Heart right ventricle (tissue), 16 donors: ENCODE measurements at regions not wholly inside any gene's neighbourhood (a gene's known extent, or its start where the extent isn't known, plus 50 kb on each side); places are given as distances from the start of the nearest gene placed in this dataset.

Experiments
- ATAC-seq, 8 donors: fragments of 200-7000 bp; cut with Tn5 transposase; one replicate each; pipeline ENCODE4 v1.9.1; 2020; ENCODE audit warnings: mild to moderate bottlenecking in 8 of 8, moderate library complexity in 8 of 8, moderate number of reproducible peaks in 1 of 8
- DNase-seq, 2 donors: peaks; one replicate each; pipeline ENCODE4 v3.0.0-alpha.2; 2020
- H3K27ac ChIP-seq, 10 donors: fragments of 200-600 bp; sonication (generic) in 2 of 10; one replicate each; pipeline versions ENCODE4 v1.5.0 to v1.8.0; 2020 to 2022; ENCODE audit warnings: mild to moderate bottlenecking in 3 of 10
- H3K27me3 ChIP-seq, 7 donors: fragments of 200-600 bp; one replicate each; pipeline ENCODE4 v1.8.0; 2021 to 2022; ENCODE audit warnings: mild to moderate bottlenecking in 2 of 7
- H3K36me3 ChIP-seq, 9 donors: fragments of 200-600 bp; sonication (generic) in 1 of 9; one replicate each; pipeline versions ENCODE4 v1.5.0 to v1.8.0; 2020 to 2022; ENCODE audit warnings: mild to moderate bottlenecking in 2 of 9
- H3K4me1 ChIP-seq, 9 donors: fragments of 200-600 bp; sonication (generic) in 1 of 9; one replicate each; pipeline versions ENCODE4 v1.5.0 to v1.8.0; 2020 to 2022; ENCODE audit warnings: mild to moderate bottlenecking in 4 of 9
- H3K4me3 ChIP-seq, 10 donors: fragments of 200-600 bp; sonication (generic) in 2 of 10; one replicate each; pipeline versions ENCODE4 v1.5.0 to v1.8.0; 2020 to 2022; ENCODE audit warnings: mild to moderate bottlenecking in 7 of 10, moderate library complexity in 2 of 10
- H3K9me3 ChIP-seq, 11 donors: fragments of 200-600 bp in 10 of 11; sonication (generic) in 2 of 11; one replicate each; pipeline versions ENCODE4 v1.5.0 to v1.8.0; 2013 to 2022; ENCODE audit warnings: mild to moderate bottlenecking in 2 of 11, control low read depth in 1 of 11, moderate library complexity in 1 of 11
- CTCF ChIP-seq, 9 donors: fragments of 200-600 bp; sonication (generic) in 2 of 9; IDR thresholded peaks; one replicate each; pipeline versions ENCODE4 v1.5.0 to v1.8.0; 2021 to 2022; ENCODE audit warnings: antibody characterized with exemption in 9 of 9, mild to moderate bottlenecking in 5 of 9, moderate library complexity in 1 of 9
- WGBS, 2 donors: extraction: QIAGEN DNeasy Blood & Tissue Kit; methylation state at CpG; one replicate each; pipeline ENCODE4 v1.1.7; 2013; ENCODE audit warnings: inconsistent platforms in 1 of 2; 5-methylcytosine and 5-hydroxymethylcytosine counted together
- intact Hi-C, 10 donors: fragments of 100-400 bp; cut with DNase I; formaldehyde crosslinking; loops; one replicate each; pipeline versions ENCODE4 v1.11.1 to v1.14.2; 2022
- donor health status: Arrhythmogenic right ventricular cardiomyopathy.
- donor health status: ischemic (EF 13 %, LVEDD 7.1; RV severe dilation, severe dysfunction).
- donor health status: healthy with polysubstance abuse.
- donor health status: DM: no; HTN: yes; CAD: no.
- donor health status: DM: no; HTN: no; CAD: no.
- donor health status: ischemic (EF 25% LVEDD 6.9; RV normal size, moderate dysfunction).
- donor health status: ischemic (EF 25% LVEDD 5.7; RV mildly dilated, moderate dysfunction).
- donor health status: healthy.
- donor health status: DM: yes; HTN: yes; CAD: no.
- donor health status: Ischemic cardiomyopathy.
- donor health status: ischemic (EF 35%, LVEDD 5.7; RV mildly dilated, moderate dysfunction).
- donor health status: nonischemic (EF 11% LVEDD 7.7; RV severe dilation, severe dysfunction).
- donor health status: DM: yes; HTN: yes; CAD: no.
- donor health status: PGD.
- donor health status: ischemic (EF 29% LVEDD 5.4; RV normal size, mild dysfunction).
- donor health status: nonischemic (EF 23%, LVEDD 6.1; RV moderate dilation, normal function).

GRCh38 chr9:81466981-81467380 lies 222.4 kb downstream of the TLE1 start:
- intact Hi-C loops = no loop called here
- no peak for DNase-seq
- Histone ChIP-seq H3K27me3 (no peaks in the 10 kb centered on the region), H3K4me3 (no peak overlapping the region), H3K27ac (no peak overlapping the region), H3K36me3 (no peaks in the 10 kb centered on the region), H3K9me3 (no peaks in the 10 kb centered on the region), H3K4me1 (peaks cover 0 to 7% (median 0%) of the 10 kb centered on the region in 9 donors)
- 75 to 79% methylated on average over 5 of the region's 5 CpGs for WGBS, 2 donors
- no peak for ATAC-seq
- no peak for TF ChIP-seq CTCF (IDR thresholded peaks at IDR 0.05)

- H3K9me3 ChIP-seq = no peaks in the 10 kb centered on the region
- intact Hi-C loops = no loop called here
- H3K4me1 ChIP-seq = peaks cover 0 to 7% (median 0%) of the 10 kb centered on the region in 9 donors
- peak overlapping the region in 1 of 10 donors; percentile 29 for H3K27ac ChIP-seq
- TF ChIP-seq CTCF (IDR thresholded peaks at IDR 0.05) = peak in 6 of 9 donors; percentile 15 to 50 (median 34)
- no peak overlapping the region for H3K4me3 ChIP-seq
- H3K27me3 ChIP-seq = no peaks in the 10 kb centered on the region
- ATAC-seq = peak; percentile 28 to 93 (median 80)
- H3K36me3 ChIP-seq = no peaks in the 10 kb centered on the region
- DNase-seq = no peak
- WGBS, 2 donors = 65 to 73% methylated on average over 6 of the region's 6 CpGs
Measured at GRCh38 chr9:81465468-81466011, 223.8 kb downstream of the TLE1 start.

- peaks cover 0 to 7% (median 0%) of the 10 kb centered on the region in 9 donors for H3K4me1 ChIP-seq
- no peak overlapping the region for H3K27ac ChIP-seq
- intact Hi-C loops = no loop called here
- H3K36me3 ChIP-seq = no peaks in the 10 kb centered on the region
- no peak for TF ChIP-seq CTCF (IDR thresholded peaks at IDR 0.05)
- H3K27me3 ChIP-seq = no peaks in the 10 kb centered on the region
- H3K9me3 ChIP-seq = peaks cover 0 to 5% (median 0%) of the 10 kb centered on the region in 11 donors
- ATAC-seq (no peak), DNase-seq (no peak)
- H3K4me3 ChIP-seq = no peak overlapping the region
Measured at GRCh38 chr9:81462801-81463200, 226.5 kb downstream of the TLE1 start.

- Histone ChIP-seq H3K27me3 (no peaks in the 10 kb centered on the region), H3K36me3 (no peaks in the 10 kb centered on the region), H3K4me1 (peaks cover 0 to 7% (median 0%) of the 10 kb centered on the region in 9 donors), H3K4me3 (no peak overlapping the region), H3K9me3 (peaks cover 0 to 6% (median 0%) of the 10 kb centered on the region in 11 donors), H3K27ac (no peak overlapping the region)
- no peak for DNase-seq
- no peak for ATAC-seq
- no peak for TF ChIP-seq CTCF (IDR thresholded peaks at IDR 0.05)
- 81 to 87% methylated on average over 5 of the region's 5 CpGs for WGBS, 2 donors
- intact Hi-C loops = no loop called here
Measured at GRCh38 chr9:81461196-81461595, 228.2 kb downstream of the TLE1 start.
